ENCODE measurements at regions not wholly inside any gene's neighbourhood (a gene's known extent, or its start where the extent isn't known, plus 50 kb on each side); places are given as distances from the start of the nearest gene placed in this dataset.

GRCh38 chr7:46568420-46569132 is 647.5 kb upstream of the IGFBP3 start:
- DNase-seq, result no peak
- intact Hi-C loops (cut with DNase I), result no loop called here

GRCh38 chr7:46567858-46568257 is 646.8 kb upstream of the IGFBP3 start:
- intact Hi-C loops (cut with DNase I), result no loop called here
- DNase-seq, result no peak

DNA sequence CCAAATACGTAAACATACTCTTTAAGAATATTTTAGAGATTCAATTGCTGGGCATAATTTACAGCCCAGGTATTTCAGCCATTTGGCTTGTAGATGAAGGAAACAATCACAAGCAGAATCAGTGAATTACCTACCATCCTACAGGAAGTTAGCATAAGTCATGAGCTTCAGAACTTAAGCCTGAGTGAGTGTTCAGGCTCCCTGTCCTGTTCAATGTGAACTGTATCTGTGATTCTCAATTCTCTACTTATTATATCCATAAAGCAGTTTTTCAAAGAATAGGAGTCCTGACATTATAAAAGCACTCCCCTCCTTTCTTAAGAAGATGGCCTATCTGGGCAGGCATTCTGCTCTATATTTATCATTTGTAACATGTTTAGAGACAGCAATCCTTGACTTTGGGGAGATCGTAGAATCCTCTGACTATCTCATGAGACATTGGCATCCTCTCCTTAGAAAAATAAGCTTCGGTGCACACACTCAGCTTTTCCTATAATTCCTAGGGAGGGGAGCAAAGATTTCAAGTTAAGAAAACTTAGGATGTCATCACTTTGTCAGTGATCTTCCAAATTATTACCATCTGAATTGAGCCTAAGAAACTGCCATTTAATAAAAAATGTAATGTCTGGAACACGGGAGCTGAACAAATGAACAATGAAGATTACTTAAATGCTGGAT is 645.2 kb upstream of the IGFBP3 start:
- DNase-seq, result no peak
- intact Hi-C loops (cut with DNase I), result no loop called here

GRCh38 chr7:46565253-46566096 is 644.4 kb upstream of the IGFBP3 start:
- intact Hi-C loops (cut with DNase I), result no loop called here
- no peak for DNase-seq

GRCh38 chr7:46559194-46559832 is 638.2 kb upstream of the IGFBP3 start:
- intact Hi-C loops (cut with DNase I), result no loop called here
- DNase-seq, result no peak

GRCh38 chr7:46558482-46559193 is 637.6 kb upstream of the IGFBP3 start:
- DNase-seq, result no peak
- intact Hi-C loops (cut with DNase I), result no loop called here

DNA sequence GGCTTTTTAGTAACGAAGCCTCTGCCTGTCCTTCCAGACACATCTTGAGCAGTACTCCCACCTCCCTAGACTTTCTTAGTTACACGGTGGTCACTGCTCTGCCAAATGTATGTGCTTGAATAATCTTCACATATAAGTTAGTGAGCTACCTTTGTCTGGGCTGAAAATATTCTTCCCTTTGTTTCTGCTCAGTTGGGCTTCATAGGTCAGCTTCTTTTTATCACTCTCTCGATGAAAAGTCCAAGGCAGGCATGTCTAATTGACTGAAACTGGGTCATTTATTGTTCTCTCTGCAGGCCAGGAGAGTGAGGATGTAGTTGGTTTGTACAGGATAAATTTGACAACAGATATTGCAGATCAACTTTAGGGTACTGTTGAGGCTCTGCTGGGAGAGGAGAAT is 636.7 kb upstream of the IGFBP3 start:
- DNase-seq, result no peak
- intact Hi-C loops (cut with DNase I), result no loop called here

DNA sequence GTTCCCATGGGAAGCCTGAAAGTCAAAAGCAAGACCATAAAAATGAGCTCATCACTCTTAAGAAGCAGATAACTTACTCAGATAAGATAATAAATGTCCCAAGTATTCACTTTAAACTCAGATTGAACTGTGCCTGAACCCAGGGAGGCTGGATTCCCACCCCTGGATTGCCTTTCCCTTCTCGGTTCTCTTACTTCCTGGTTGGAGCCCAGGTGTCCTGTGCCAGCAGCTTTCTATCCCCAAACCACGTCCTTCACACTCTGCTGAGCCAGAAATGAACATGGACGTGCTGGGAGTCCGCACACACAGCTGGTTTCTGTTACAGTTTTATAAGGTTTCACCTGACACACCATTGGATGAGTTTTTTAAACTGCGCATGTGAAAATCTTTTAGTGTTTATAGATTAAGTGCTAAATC is 636.2 kb upstream of the IGFBP3 start:
- DNase-seq, result no peak
- intact Hi-C loops (cut with DNase I), result no loop called here

- intact Hi-C loops (cut with DNase I), result no loop called here
- no peak for DNase-seq
Observed at GRCh38 chr7:46554688-46555422, 633.8 kb upstream of the IGFBP3 start.

- no peak for DNase-seq
Observed at GRCh38 chr7:46551603-46552002, 630.5 kb upstream of the IGFBP3 start.

DNA sequence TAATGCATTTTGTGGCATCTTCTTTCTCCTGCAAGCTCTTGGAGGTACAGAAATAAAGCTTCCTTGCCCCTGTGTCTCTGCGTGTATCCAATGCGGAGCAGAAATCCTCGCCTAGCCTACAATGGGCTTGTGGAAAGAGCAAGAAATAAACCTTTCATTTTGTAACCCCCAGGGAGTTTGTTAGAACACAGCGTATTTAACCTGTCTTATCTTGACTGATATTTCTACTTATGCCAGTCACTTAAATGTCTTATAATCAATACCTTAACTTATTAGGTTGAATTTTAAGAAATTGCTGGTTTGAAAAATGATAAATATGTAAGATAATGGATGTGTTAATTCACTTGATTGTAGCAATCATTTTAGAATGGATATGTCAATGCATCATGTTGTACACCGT is 629.8 kb upstream of the IGFBP3 start:
- intact Hi-C loops (cut with DNase I), result no loop called here
- DNase-seq, result no peak

More at GRCh38 chr7:46551603-46552002, 630.5 kb upstream of the IGFBP3 start:
- intact Hi-C loops (cut with DNase I), result no loop called here

- DNase-seq, result no peak
- intact Hi-C loops (cut with DNase I), result no loop called here
Observed at GRCh38 chr7:46549892-46550639, 629.0 kb upstream of the IGFBP3 start.

- intact Hi-C loops (cut with DNase I), result no loop called here
- no peak for DNase-seq
Observed at GRCh38 chr7:46549347-46549746, 628.3 kb upstream of the IGFBP3 start.

DNA sequence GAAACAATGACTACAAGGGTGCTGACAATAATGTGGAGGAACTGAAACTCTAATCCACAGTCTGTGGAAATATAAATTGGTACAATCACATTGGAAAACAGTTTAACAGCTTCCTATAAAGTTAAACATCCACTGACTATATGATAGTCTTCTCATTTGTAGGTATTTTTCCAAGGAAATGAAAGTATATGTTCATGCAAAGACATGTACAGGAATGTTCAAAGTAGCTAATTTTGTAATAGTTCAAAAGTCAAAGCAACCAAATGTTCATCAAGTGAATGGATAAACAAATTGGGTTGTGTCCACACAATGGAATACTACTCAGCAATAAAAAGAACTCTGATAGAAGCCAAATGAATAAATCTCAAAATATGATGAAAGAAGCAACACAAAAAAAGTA is 626.0 kb upstream of the IGFBP3 start:
- no peak for DNase-seq
- intact Hi-C loops (cut with DNase I), result no loop called here

DNA sequence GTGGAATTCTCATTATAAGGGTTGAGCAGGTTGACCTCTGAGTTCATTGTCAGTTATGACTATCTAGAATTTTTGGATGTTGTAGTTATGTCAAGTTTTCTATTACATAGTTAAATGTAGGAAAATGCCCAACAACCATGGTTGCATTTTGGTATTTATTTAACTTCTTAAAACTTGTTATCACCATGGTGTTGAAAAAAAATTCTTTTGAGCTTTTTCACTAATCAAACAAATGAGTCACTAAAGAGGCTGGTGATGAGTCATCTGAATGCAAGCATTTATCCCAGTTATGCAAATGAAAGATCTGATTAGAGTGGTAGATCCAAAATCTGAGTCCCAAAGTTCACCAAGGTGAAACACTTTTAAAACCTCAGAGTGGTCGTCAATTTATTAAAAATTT is 624.7 kb upstream of the IGFBP3 start:
- intact Hi-C loops (cut with DNase I), result no loop called here
- DNase-seq, result no peak

GRCh38 chr7:46544396-46545008 is 623.4 kb upstream of the IGFBP3 start:
- intact Hi-C loops (cut with DNase I), result no loop called here
- no peak for DNase-seq

- DNase-seq, result no peak
- intact Hi-C loops (cut with DNase I), result no loop called here
Observed at GRCh38 chr7:46542076-46542475, 621.0 kb upstream of the IGFBP3 start.

DNA sequence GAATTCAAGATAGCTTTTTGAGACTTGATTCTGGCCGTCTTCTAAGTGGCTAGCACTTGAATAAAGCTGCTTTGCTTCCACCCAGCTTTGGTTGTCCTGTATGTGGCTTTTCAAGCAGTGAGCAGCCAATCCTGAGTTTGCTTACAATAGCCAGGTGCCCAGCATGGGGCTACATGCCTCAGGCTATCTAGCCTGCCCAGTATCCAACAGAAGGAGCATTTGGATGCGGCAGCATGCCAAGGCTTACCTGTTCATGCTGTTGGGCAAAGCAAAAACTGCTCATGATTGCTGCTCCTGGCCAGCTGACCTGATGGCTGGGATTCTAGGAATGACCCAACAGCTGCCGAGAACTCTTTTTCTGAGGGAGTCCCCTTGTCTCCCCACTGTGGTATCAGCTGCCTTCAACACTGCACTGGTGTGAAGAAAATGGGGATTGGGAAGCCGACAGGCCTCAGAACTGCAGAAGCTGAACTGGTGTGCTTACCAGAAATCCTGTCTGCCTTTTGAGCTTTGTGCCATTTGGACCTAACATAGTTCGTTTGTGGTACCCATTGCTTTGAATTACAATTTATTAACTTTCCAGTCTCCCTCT is 618.9 kb upstream of the IGFBP3 start:
- peak in 1 of 10 donors; percentile 36 for DNase-seq
- intact Hi-C loops (cut with DNase I), result no loop called here
